ENCODE measurements at regions not wholly inside any gene's neighbourhood (a gene's known extent, or its start where the extent isn't known, plus 50 kb on each side); places are given as distances from the start of the nearest gene placed in this dataset.

- no peak for DNase-seq
Measured at GRCh38 chr12:105814283-105814682, 324.5 kb downstream of the NUAK1 start.

- DNase-seq = no peak
Measured at GRCh38 chr12:105819549-105819948, 319.2 kb downstream of the NUAK1 start.

GRCh38 chr12:105820429-105821125 is 318.2 kb downstream of the NUAK1 start:
- peak; percentile 89 for DNase-seq

GRCh38 chr12:105822131-105823105 is 316.3 kb downstream of the NUAK1 start:
- DNase-seq = peak; percentile 81

GRCh38 chr12:105823810-105824209 is 314.9 kb downstream of the NUAK1 start:
- DNase-seq = no peak

- no peak for DNase-seq
Measured at GRCh38 chr12:105825141-105825540, 313.6 kb downstream of the NUAK1 start.

- no peak for DNase-seq
Measured at GRCh38 chr12:105831372-105831771, 307.4 kb downstream of the NUAK1 start.

- DNase-seq = no peak
Measured at GRCh38 chr12:105832021-105832420, 306.7 kb downstream of the NUAK1 start.

GRCh38 chr12:105832806-105833205 is 305.9 kb downstream of the NUAK1 start:
- no peak for DNase-seq

- DNase-seq = no peak
Measured at GRCh38 chr12:105834496-105834895, 304.3 kb downstream of the NUAK1 start.

- no peak for DNase-seq
Measured at GRCh38 chr12:105835580-105836241, 303.0 kb downstream of the NUAK1 start.

GRCh38 chr12:105836242-105836622 is 302.5 kb downstream of the NUAK1 start:
- no peak for DNase-seq

- DNase-seq = no peak
Measured at GRCh38 chr12:105839629-105840127, 299.1 kb downstream of the NUAK1 start.

- no peak for DNase-seq
Measured at GRCh38 chr12:105840384-105840783, 298.4 kb downstream of the NUAK1 start.

- no peak for DNase-seq
Measured at GRCh38 chr12:105841840-105842239, 296.9 kb downstream of the NUAK1 start.

- no peak for DNase-seq
Measured at GRCh38 chr12:105843561-105843960, 295.2 kb downstream of the NUAK1 start.

GRCh38 chr12:105843986-105844760 is 294.6 kb downstream of the NUAK1 start:
- peak; percentile 61 for DNase-seq

GRCh38 chr12:105846331-105846730 is 292.4 kb downstream of the NUAK1 start:
- no peak for DNase-seq

GRCh38 chr12:105847068-105847467 is 291.7 kb downstream of the NUAK1 start:
- DNase-seq = no peak

- DNase-seq = no peak
Measured at GRCh38 chr12:105848286-105848685, 290.5 kb downstream of the NUAK1 start.

GRCh38 chr12:105850103-105850968 is 288.4 kb downstream of the NUAK1 start:
- peak; percentile 22 for DNase-seq
